ENCODE measurements at regions not wholly inside any gene's neighbourhood (a gene's known extent, or its start where the extent isn't known, plus 50 kb on each side); places are given as distances from the start of the nearest gene placed in this dataset.

DNA sequence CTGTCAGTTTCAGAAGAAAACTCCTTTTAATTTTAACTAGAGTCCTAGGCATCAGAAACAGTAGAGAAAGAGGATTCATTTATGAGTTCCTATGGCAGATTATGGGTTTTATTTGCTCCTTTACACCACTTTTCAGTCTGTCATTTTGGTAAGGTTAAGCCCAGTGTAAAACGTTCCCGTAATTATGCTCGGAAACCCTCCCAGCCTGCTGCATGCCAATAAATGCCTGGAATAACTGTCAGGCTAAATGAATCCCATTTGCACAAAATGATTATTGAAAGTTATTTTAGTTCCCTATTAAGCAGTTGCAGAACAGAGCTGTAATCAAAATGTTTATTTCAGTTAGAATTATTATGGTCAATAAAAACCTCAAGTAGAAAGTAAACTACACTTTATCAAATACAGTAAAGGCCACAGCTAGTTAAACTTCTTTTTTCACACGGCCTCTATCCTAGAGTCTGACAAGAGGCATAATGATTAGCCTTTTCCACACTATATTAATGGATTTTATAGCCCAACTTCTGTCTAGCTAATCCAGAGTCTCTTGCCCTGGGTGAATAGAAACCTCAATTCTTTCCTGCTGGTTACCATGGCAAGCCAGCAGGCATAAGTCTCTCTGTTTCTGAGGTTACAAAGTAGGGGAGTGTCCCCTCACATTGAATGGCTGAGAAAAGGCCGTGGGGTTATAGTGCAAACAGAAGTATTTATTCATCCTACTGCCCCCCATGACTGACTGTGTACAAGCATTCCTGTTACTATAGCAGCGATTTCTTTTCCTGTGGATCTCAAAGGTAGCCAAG, 80.8 kb upstream of the NPVF start:
- TF ChIP-seq, protein P1, sequence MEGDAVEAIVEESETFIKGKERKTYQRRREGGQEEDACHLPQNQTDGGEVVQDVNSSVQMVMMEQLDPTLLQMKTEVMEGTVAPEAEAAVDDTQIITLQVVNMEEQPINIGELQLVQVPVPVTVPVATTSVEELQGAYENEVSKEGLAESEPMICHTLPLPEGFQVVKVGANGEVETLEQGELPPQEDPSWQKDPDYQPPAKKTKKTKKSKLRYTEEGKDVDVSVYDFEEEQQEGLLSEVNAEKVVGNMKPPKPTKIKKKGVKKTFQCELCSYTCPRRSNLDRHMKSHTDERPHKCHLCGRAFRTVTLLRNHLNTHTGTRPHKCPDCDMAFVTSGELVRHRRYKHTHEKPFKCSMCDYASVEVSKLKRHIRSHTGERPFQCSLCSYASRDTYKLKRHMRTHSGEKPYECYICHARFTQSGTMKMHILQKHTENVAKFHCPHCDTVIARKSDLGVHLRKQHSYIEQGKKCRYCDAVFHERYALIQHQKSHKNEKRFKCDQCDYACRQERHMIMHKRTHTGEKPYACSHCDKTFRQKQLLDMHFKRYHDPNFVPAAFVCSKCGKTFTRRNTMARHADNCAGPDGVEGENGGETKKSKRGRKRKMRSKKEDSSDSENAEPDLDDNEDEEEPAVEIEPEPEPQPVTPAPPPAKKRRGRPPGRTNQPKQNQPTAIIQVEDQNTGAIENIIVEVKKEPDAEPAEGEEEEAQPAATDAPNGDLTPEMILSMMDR (IDR thresholded peaks at IDR 0.05), result no peak
- no peak for TF ChIP-seq EZH2 (IDR thresholded peaks at IDR 0.05; ENCODE audit: borderline replicate concordance, insufficient read depth, low read depth, low read length, poor library complexity, severe bottlenecking)
- Histone ChIP-seq H3K27me3 (replicated peaks in 1 of 4; ENCODE audit: control extremely low read depth in 1 of 4, control insufficient read depth in 3 of 4, insufficient read depth in 4 of 4, low read length in 3 of 4) (peaks cover 0 to 10% (median 6%) of the 10 kb centered on the region in 4 experiments), H4K20me1 (ENCODE audit: control insufficient read depth, insufficient read depth, low read length, poor library complexity, severe bottlenecking) (no peaks in the 10 kb centered on the region), H3K36me3 (replicated peaks in 1 of 2; ENCODE audit: control extremely low read depth in 1 of 2, control insufficient read depth in 1 of 2, extremely low read depth in 1 of 2, insufficient read depth in 2 of 2, low read length in 1 of 2) (no peaks in the 10 kb centered on the region), H3K4me2 (replicated peaks; ENCODE audit: low read depth, low read length, poor library complexity, severe bottlenecking) (no peak overlapping the region), H3K4me1 (ENCODE audit: control insufficient read depth in 2 of 2, insufficient read depth in 2 of 2, low read length in 2 of 2) (no peaks in the 10 kb centered on the region), H2AFZ (ENCODE audit: insufficient read depth, low read depth, low read length, poor library complexity, severe bottlenecking) (no peak overlapping the region), H3K4me3 (ENCODE audit: control extremely low read depth in 1 of 5, extremely low read depth in 1 of 5, insufficient read depth in 1 of 5, low read depth in 2 of 5, low read length in 4 of 5) (no peak overlapping the region), H3K79me2 (ENCODE audit: control insufficient read depth, insufficient read depth, low read length) (no peaks in the 10 kb centered on the region), H3K9me3 (ENCODE audit: control extremely low read depth in 1 of 3, control insufficient read depth in 2 of 3, insufficient read depth in 1 of 3, low read length in 2 of 3) (no peaks in the 10 kb centered on the region), H3K27ac (ENCODE audit: low read length in 2 of 2) (no peak overlapping the region), H3K9ac (ENCODE audit: low read length) (no peak overlapping the region)
- Mint-ChIP-seq H3K27ac (no peak overlapping the region), H3K27me3 (peaks cover 25% of the 10 kb centered on the region), H3K4me1 (no peaks in the 10 kb centered on the region), H3K9me3 (ENCODE audit: insufficient read depth) (no peaks in the 10 kb centered on the region), H3K4me3 (no peak overlapping the region)
- ChIA-PET CTCF (no interaction called here), POLR2A (no interaction called here)
- DNase-seq (no peak), ATAC-seq (ENCODE audit: low read depth) (no peak)
- intact Hi-C loops (cut with micrococcal nuclease), result no loop called here
- 83% methylated on average over 1 of the region's 6 CpGs for WGBS (ENCODE audit: insufficient coverage)

DNA sequence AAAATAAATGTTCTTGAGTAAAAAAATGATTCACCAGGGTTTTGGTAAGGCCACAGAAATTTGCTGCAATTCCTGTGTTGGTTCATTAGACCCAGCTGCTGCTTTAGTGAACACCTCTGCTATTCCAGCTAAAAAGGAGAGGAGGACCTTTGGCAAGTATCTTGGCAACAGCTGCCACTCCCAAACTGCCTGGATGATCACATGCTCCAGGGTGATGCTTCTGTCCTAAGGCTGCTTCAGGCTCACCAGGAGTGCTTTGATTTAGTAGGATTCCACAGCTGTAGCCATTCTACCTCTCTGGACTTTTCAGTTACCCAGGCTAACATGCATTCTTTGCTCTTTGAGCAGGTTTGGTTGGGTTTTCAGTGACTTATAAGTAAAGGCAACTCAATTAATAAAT, 82.6 kb upstream of the NPVF start:
- Mint-ChIP-seq H3K4me1 (no peaks in the 10 kb centered on the region), H3K9me3 (ENCODE audit: insufficient read depth) (no peaks in the 10 kb centered on the region), H3K27ac (no peak overlapping the region), H3K4me3 (no peak overlapping the region), H3K27me3 (peaks cover 18% of the 10 kb centered on the region)
- Histone ChIP-seq H3K9me3 (ENCODE audit: control extremely low read depth in 1 of 3, control insufficient read depth in 2 of 3, insufficient read depth in 1 of 3, low read length in 2 of 3) (no peaks in the 10 kb centered on the region), H2AFZ (ENCODE audit: insufficient read depth, low read depth, low read length, poor library complexity, severe bottlenecking) (no peak overlapping the region), H4K20me1 (ENCODE audit: control insufficient read depth, insufficient read depth, low read length, poor library complexity, severe bottlenecking) (no peaks in the 10 kb centered on the region), H3K27me3 (replicated peaks in 1 of 4; ENCODE audit: control extremely low read depth in 1 of 4, control insufficient read depth in 3 of 4, insufficient read depth in 4 of 4, low read length in 3 of 4) (peaks cover 0 to 9% (median 4%) of the 10 kb centered on the region in 4 experiments), H3K36me3 (replicated peaks in 1 of 2; ENCODE audit: control extremely low read depth in 1 of 2, control insufficient read depth in 1 of 2, extremely low read depth in 1 of 2, insufficient read depth in 2 of 2, low read length in 1 of 2) (no peaks in the 10 kb centered on the region), H3K9ac (ENCODE audit: low read length) (no peak overlapping the region), H3K4me3 (ENCODE audit: control extremely low read depth in 1 of 5, extremely low read depth in 1 of 5, insufficient read depth in 1 of 5, low read depth in 2 of 5, low read length in 4 of 5) (no peak overlapping the region), H3K27ac (ENCODE audit: low read length in 2 of 2) (no peak overlapping the region), H3K4me1 (ENCODE audit: control insufficient read depth in 2 of 2, insufficient read depth in 2 of 2, low read length in 2 of 2) (no peaks in the 10 kb centered on the region), H3K4me2 (replicated peaks; ENCODE audit: low read depth, low read length, poor library complexity, severe bottlenecking) (no peak overlapping the region), H3K79me2 (ENCODE audit: control insufficient read depth, insufficient read depth, low read length) (no peaks in the 10 kb centered on the region)
- intact Hi-C loops (cut with micrococcal nuclease), result no loop called here
- DNase-seq (no peak), ATAC-seq (ENCODE audit: low read depth) (no peak)
- CTCF ChIA-PET, result no interaction called here
- no peak for TF ChIP-seq EZH2 (IDR thresholded peaks at IDR 0.05; ENCODE audit: borderline replicate concordance, insufficient read depth, low read depth, low read length, poor library complexity, severe bottlenecking)
- POLR2A ChIA-PET, result no interaction called here
